Mesenchymal stem cell (in vitro differentiated cells and primary cell): ENCODE measurements at regions not wholly inside any gene's neighbourhood (a gene's known extent, or its start where the extent isn't known, plus 50 kb on each side); places are given as distances from the start of the nearest gene placed in this dataset.
A peak's percentile ranks its signal among the peaks of the same experiment; 100 is the strongest.

ENCODE experiments used
- DNase-seq: peaks from one replicate; pipeline ENCODE4 v3.0.0-alpha.2; 2013
- H2AFZ ChIP-seq: one replicate; pipeline ENCODE4 v1.6.1; 2013; ENCODE audit warnings: low read depth, mild to moderate bottlenecking, control low read depth, inconsistent platforms, low read length, moderate library complexity
- H2AK5ac ChIP-seq: 2 replicates; pipeline ENCODE4 v1.6.1; 2013; ENCODE audit warnings: low read length, moderate library complexity, mild to moderate bottlenecking, inconsistent platforms; ENCODE audit not compliant: severe bottlenecking
- H2BK120ac ChIP-seq: one replicate; pipeline ENCODE4 v1.6.1; 2013; ENCODE audit warnings: low read depth, mild to moderate bottlenecking, inconsistent platforms, low read length, moderate library complexity
- H2BK12ac ChIP-seq, 2 experiments: one replicate each; pipeline ENCODE4 v1.6.1; 2013; ENCODE audit warnings: inconsistent platforms in 2 of 2, low read length in 2 of 2, mild to moderate bottlenecking in 2 of 2, moderate library complexity in 2 of 2, control low read depth in 1 of 2
- H2BK15ac ChIP-seq: one replicate; pipeline ENCODE4 v1.6.1; 2013; ENCODE audit warnings: mild to moderate bottlenecking, low read depth, inconsistent platforms; ENCODE audit not compliant: poor library complexity, severe bottlenecking
- H2BK5ac ChIP-seq: 2 replicates; pipeline ENCODE4 v1.6.1; 2013; ENCODE audit warnings: low read depth, mild to moderate bottlenecking, low read length, control low read depth, inconsistent platforms; ENCODE audit not compliant: poor library complexity, severe bottlenecking
- H3K14ac ChIP-seq, 2 experiments: one replicate each; pipeline ENCODE4 v1.6.1; 2013; ENCODE audit warnings: inconsistent platforms in 2 of 2, low read length in 2 of 2, control low read depth in 1 of 2, mild to moderate bottlenecking in 1 of 2, moderate library complexity in 1 of 2
- H3K18ac ChIP-seq, 2 experiments: one replicate each; pipeline ENCODE4 v1.6.1; 2013; ENCODE audit warnings: inconsistent platforms in 2 of 2, low read length in 2 of 2, control low read depth in 1 of 2, low read depth in 1 of 2, mild to moderate bottlenecking in 1 of 2
- H3K23ac ChIP-seq, 2 experiments: one replicate each; pipeline ENCODE4 v1.6.1; 2013; ENCODE audit warnings: inconsistent platforms in 2 of 2, low read length in 2 of 2, mild to moderate bottlenecking in 2 of 2, moderate library complexity in 2 of 2, control low read depth in 1 of 2
- H3K27ac ChIP-seq: 2 replicates; pipeline ENCODE4 v1.5.1; 2013; ENCODE audit warnings: mild to moderate bottlenecking, moderate library complexity, low read length, control low read depth, inconsistent platforms; ENCODE audit not compliant: poor library complexity, severe bottlenecking
- H3K27me3 ChIP-seq, 2 experiments: 2 replicates each; pipeline versions ENCODE4 v1.6.1 to v1.7.0; 2013; ENCODE audit warnings: low read length in 2 of 2, mild to moderate bottlenecking in 2 of 2, moderate library complexity in 2 of 2, control low read depth in 1 of 2, inconsistent platforms in 1 of 2; ENCODE audit not compliant: control insufficient read depth in 1 of 2, insufficient read depth in 1 of 2
- H3K36me3 ChIP-seq, 2 experiments: 2 replicates each; pipeline versions ENCODE4 v1.6.1 to v1.7.0; 2013; ENCODE audit warnings: low read length in 2 of 2, control low read depth in 1 of 2, inconsistent platforms in 1 of 2, low read depth in 1 of 2, mild to moderate bottlenecking in 1 of 2; ENCODE audit not compliant: insufficient read depth in 2 of 2, control insufficient read depth in 1 of 2
- H3K4ac ChIP-seq, 2 experiments: one replicate each; pipeline ENCODE4 v1.6.1; 2013; ENCODE audit warnings: inconsistent platforms in 2 of 2, low read length in 2 of 2, mild to moderate bottlenecking in 2 of 2, moderate library complexity in 2 of 2, control low read depth in 1 of 2, low read depth in 1 of 2
- H3K4me1 ChIP-seq: 2 replicates; pipeline ENCODE4 v1.6.1; 2013; ENCODE audit warnings: low read depth, low read length, control low read depth; ENCODE audit not compliant: control insufficient read depth, insufficient read depth
- H3K4me2 ChIP-seq: 2 replicates; pipeline ENCODE4 v1.6.1; 2013; ENCODE audit warnings: low read length, mild to moderate bottlenecking, inconsistent platforms; ENCODE audit not compliant: poor library complexity, severe bottlenecking
- H3K4me3 ChIP-seq, 2 experiments: 2 replicates each; pipeline versions ENCODE4 v1.5.1 to v1.7.0; 2013; ENCODE audit warnings: low read length in 2 of 2, mild to moderate bottlenecking in 2 of 2, control low read depth in 1 of 2, low read depth in 1 of 2; ENCODE audit not compliant: insufficient read depth in 1 of 2
- H3K79me1 ChIP-seq: replicated peaks from 2 replicates; pipeline ENCODE4 v1.6.1; 2013; ENCODE audit warnings: mild to moderate bottlenecking, control low read depth, low read length, inconsistent platforms; ENCODE audit not compliant: poor library complexity, severe bottlenecking
- H3K9ac ChIP-seq: 2 replicates; pipeline ENCODE4 v1.7.0; 2013; ENCODE audit warnings: mild to moderate bottlenecking, low read length, moderate library complexity
- H3K9me3 ChIP-seq: 2 replicates; pipeline ENCODE4 v1.7.0; 2013; ENCODE audit warnings: mild to moderate bottlenecking, low read length; ENCODE audit not compliant: control insufficient read depth
- H4K8ac ChIP-seq: one replicate; pipeline ENCODE4 v1.6.1; 2013; ENCODE audit warnings: inconsistent platforms, mild to moderate bottlenecking, low read length, moderate library complexity
- H4K91ac ChIP-seq: one replicate; pipeline ENCODE4 v1.6.1; 2013; ENCODE audit warnings: mild to moderate bottlenecking, low read length, inconsistent platforms
- WGBS: methylation state at CpG from one replicate; pipeline ENCODE4 v1.1.7; 2013; ENCODE audit warnings: mixed read lengths; 5-methylcytosine and 5-hydroxymethylcytosine counted together

DNA sequence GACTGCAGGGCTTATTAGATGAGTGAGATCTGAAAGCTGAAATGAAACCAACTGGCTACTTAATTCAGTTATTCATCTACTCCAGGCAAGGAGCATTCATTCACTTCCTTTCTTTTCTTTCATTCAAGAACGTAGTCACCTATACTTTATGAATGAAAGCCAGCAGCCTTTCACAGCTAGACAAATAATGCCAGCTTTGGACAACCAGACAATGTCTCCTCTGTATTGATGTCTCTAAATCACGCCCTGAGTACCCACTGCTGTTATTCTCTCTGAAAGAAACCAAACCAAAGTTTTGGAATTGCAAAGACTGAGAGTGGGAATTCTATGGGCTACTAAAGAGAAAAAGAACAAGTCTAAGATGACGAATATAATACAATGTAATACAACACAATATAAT is 121.2 kb upstream of the PTPN3 start:
- peaks cover 10% of the 10 kb centered on the region for H3K9me3 ChIP-seq
- H2BK120ac ChIP-seq = no peak overlapping the region
- no peak overlapping the region for H4K91ac ChIP-seq
- no peak overlapping the region for H2BK12ac ChIP-seq
- DNase-seq = no peak
- no peaks in the 10 kb centered on the region for H3K79me1 ChIP-seq
- no peak overlapping the region for H2AK5ac ChIP-seq
- no peak overlapping the region for H3K14ac ChIP-seq
- H3K27ac ChIP-seq = no peak overlapping the region
- H3K4me1 ChIP-seq = no peaks in the 10 kb centered on the region
- H3K27me3 ChIP-seq = peaks cover 29 to 58% of the 10 kb centered on the region in 2 experiments
- H2BK15ac ChIP-seq = no peak overlapping the region
- H3K23ac ChIP-seq = no peak overlapping the region
- no peak overlapping the region for H3K4ac ChIP-seq
- no peak overlapping the region for H2AFZ ChIP-seq
- no peak overlapping the region for H3K9ac ChIP-seq
- H3K4me3 ChIP-seq = no peak overlapping the region
- 68% methylated on average over 1 of the region's 3 CpGs for WGBS
- no peak overlapping the region for H3K18ac ChIP-seq
- no peaks in the 10 kb centered on the region for H3K36me3 ChIP-seq
- no peak overlapping the region for H3K4me2 ChIP-seq
- no peak overlapping the region for H2BK5ac ChIP-seq
- H4K8ac ChIP-seq = no peak overlapping the region

DNA sequence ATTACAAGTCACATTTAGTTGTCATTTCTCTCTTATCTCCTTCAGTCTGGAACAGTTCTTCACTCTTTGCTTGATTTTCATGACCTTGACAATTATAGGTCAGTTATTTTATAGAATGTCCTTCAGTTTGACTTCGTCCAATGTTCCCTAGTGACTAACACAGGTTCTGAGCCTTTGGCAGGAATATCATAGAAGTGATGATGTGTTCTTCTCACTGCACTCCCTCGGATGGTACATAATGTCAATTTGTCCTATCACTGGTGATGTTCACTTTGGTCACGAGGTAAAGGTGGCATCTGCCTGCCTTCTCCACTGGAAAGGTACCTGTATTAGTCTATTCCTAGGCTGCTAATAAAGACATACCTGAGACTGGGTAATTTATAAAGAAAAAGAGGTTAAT is 126.0 kb upstream of the PTPN3 start:
- no peaks in the 10 kb centered on the region for H3K4me1 ChIP-seq
- no peak overlapping the region for H3K14ac ChIP-seq
- no peak overlapping the region for H3K23ac ChIP-seq
- 72% methylated on average over 3 of the region's 3 CpGs for WGBS
- H3K4me2 ChIP-seq = no peak overlapping the region
- H4K91ac ChIP-seq = no peak overlapping the region
- no peak overlapping the region for H2BK12ac ChIP-seq
- H3K9ac ChIP-seq = no peak overlapping the region
- no peak overlapping the region for H3K4ac ChIP-seq
- H2AK5ac ChIP-seq = no peak overlapping the region
- H2BK15ac ChIP-seq = no peak overlapping the region
- H3K27me3 ChIP-seq = peaks cover 21 to 35% of the 10 kb centered on the region in 2 experiments
- H3K9me3 ChIP-seq = no peaks in the 10 kb centered on the region
- H3K18ac ChIP-seq = no peak overlapping the region
- no peaks in the 10 kb centered on the region for H3K79me1 ChIP-seq
- H2BK120ac ChIP-seq = no peak overlapping the region
- H3K27ac ChIP-seq = no peak overlapping the region
- no peak overlapping the region for H2AFZ ChIP-seq
- H2BK5ac ChIP-seq = no peak overlapping the region
- no peak overlapping the region for H3K4me3 ChIP-seq
- H4K8ac ChIP-seq = no peak overlapping the region
- no peak for DNase-seq
- no peaks in the 10 kb centered on the region for H3K36me3 ChIP-seq

DNA sequence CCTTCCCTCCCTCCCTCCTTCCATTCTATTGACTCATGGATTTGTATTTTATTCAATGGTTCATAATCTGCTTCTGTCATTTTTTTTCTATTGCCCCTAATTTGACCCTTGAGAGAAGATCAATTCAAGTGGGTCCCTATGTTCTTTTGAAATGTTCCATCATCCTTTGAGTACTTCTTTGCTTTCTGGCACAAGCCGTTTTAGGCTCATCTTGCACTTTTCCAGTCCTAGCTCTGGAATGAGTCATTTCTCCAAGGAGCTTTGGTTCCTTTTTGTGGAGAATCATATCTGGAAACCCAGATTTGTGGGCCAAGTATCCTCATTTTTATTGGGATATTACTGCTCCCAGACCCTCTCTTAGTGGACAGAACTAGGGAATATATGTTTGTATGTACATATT is 126.8 kb upstream of the PTPN3 start:
- no peak overlapping the region for H2BK12ac ChIP-seq
- H3K4me2 ChIP-seq = no peak overlapping the region
- H4K8ac ChIP-seq = no peak overlapping the region
- H3K27ac ChIP-seq = no peak overlapping the region
- no peak overlapping the region for H4K91ac ChIP-seq
- DNase-seq = no peak
- H3K4ac ChIP-seq = no peak overlapping the region
- no peaks in the 10 kb centered on the region for H3K4me1 ChIP-seq
- H3K27me3 ChIP-seq = peaks cover 26 to 32% of the 10 kb centered on the region in 2 experiments
- no peak overlapping the region for H2AFZ ChIP-seq
- no peaks in the 10 kb centered on the region for H3K79me1 ChIP-seq
- peak overlapping the region in 1 of 2 experiments; percentile 8 for H3K4me3 ChIP-seq
- H2AK5ac ChIP-seq = no peak overlapping the region
- no peak overlapping the region for H3K14ac ChIP-seq
- no peak overlapping the region for H3K9ac ChIP-seq
- H3K36me3 ChIP-seq = no peaks in the 10 kb centered on the region
- no peak overlapping the region for H2BK15ac ChIP-seq
- WGBS = no CpG with 5 or more reads among the region's 1 CpG
- H3K23ac ChIP-seq = no peak overlapping the region
- H2BK120ac ChIP-seq = no peak overlapping the region
- H3K18ac ChIP-seq = no peak overlapping the region
- no peak overlapping the region for H2BK5ac ChIP-seq
- H3K9me3 ChIP-seq = no peaks in the 10 kb centered on the region

DNA sequence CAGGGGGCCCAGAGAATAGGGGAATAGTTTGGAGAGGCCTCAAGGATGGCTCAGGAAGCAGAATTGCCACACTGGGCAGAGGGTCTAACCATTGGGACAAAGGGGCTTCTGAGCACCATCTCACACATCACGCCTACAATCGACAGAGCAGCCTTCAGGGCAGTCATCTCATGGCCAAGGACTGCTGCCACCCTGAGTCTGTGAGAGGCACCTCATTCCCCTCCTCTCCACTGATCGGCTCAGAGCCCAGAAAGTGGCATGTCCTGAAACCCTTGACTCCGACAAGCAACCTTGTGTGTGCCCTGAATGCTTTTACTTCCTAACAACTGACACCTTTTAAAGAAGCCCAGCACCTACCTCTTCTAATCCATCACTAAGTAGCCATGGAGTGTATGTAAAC is 128.9 kb upstream of the PTPN3 start:
- Histone ChIP-seq H3K79me1 (no peaks in the 10 kb centered on the region), H3K14ac (no peak overlapping the region), H3K18ac (no peak overlapping the region), H3K27ac (no peak overlapping the region), H3K23ac (no peak overlapping the region), H3K4me3 (no peak overlapping the region), H2BK15ac (no peak overlapping the region), H2BK5ac (no peak overlapping the region), H2AK5ac (no peak overlapping the region), H3K36me3 (no peaks in the 10 kb centered on the region), H3K4ac (no peak overlapping the region), H2AFZ (no peak overlapping the region), H3K27me3 (peaks cover 26 to 30% of the 10 kb centered on the region in 2 experiments), H2BK12ac (no peak overlapping the region), H4K8ac (no peak overlapping the region), H2BK120ac (no peak overlapping the region), H3K9ac (no peak overlapping the region), H3K9me3 (no peaks in the 10 kb centered on the region), H4K91ac (no peak overlapping the region), H3K4me1 (no peaks in the 10 kb centered on the region), H3K4me2 (no peak overlapping the region)
- no peak for DNase-seq
- 71% methylated on average over 3 of the region's 4 CpGs for WGBS
